ENCODE measurements at regions not wholly inside any gene's neighbourhood (a gene's known extent, or its start where the extent isn't known, plus 50 kb on each side); places are given as distances from the start of the nearest gene placed in this dataset.

DNA sequence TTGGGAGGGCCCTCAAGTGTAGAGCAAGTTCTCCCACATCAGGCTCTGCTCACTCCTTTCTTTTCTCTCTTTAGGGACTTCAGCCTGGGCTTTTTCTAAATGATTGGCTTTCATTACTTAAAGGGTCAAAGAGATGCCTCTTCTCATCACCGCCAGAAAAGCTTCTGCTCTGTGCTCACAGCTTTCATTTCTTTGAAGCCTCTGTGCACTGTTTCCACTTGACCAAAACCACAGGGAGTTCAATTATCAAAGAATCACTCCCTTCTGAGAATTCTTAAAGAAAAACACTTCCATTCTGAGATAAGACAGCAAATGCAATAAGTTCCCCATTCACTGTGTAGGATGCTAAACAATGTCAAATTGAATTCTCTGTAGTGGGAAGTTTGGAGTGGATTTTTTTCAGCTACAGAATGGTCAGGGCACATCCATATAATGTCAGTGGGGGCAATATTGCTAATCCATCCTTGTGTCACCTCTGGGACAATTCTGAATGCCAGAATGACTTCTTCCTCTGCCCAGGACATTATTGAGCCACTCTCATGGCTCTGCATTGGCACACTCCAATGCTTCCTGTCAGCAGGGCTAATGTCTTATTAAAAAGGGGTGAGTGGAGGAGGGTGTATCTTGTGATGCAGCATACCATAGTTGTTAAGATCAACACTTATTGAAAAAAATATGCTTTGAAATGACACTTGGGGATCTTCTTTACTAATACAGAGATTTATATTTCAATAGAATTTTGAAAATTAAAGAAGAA, 217.6 kb downstream of the SNCA start:
- no peak overlapping the region for H3K18ac ChIP-seq (ENCODE audit: low read length)
- DNase-seq (ENCODE audit: low spot score) = no peak
- no peaks in the 10 kb centered on the region for H3K79me1 ChIP-seq (ENCODE audit: low read depth, low read length)
- H3K4me1 ChIP-seq (ENCODE audit: control insufficient read depth in 2 of 2, insufficient read depth in 1 of 2, low read depth in 1 of 2, low read length in 2 of 2) = peaks cover 3 to 7% of the 10 kb centered on the region in 2 donors
- H3K14ac ChIP-seq (ENCODE audit: low read length) = no peak overlapping the region
- H2BK120ac ChIP-seq (ENCODE audit: low read depth, low read length) = no peak overlapping the region
- H3K36me3 ChIP-seq (replicated peaks in 1 of 2; ENCODE audit: control insufficient read depth in 2 of 2, insufficient read depth in 2 of 2, low read length in 2 of 2) = no peaks in the 10 kb centered on the region
- no peaks in the 10 kb centered on the region for H3K9me3 ChIP-seq (replicated peaks in 1 of 2; ENCODE audit: control insufficient read depth in 2 of 2, insufficient read depth in 1 of 2, low read depth in 1 of 2, low read length in 2 of 2)
- H3K27me3 ChIP-seq (ENCODE audit: control insufficient read depth in 3 of 3, insufficient read depth in 3 of 3, low read depth in 1 of 3, low read length in 3 of 3) = no peaks in the 10 kb centered on the region
- no peak overlapping the region for H4K91ac ChIP-seq (ENCODE audit: low read depth, low read length, poor library complexity)
- H3K9ac ChIP-seq (ENCODE audit: low read depth, low read length, poor library complexity) = no peak overlapping the region
- no peak overlapping the region for H3K4ac ChIP-seq (ENCODE audit: low read length)
- no peak overlapping the region for H3K4me3 ChIP-seq (ENCODE audit: low read length in 2 of 2)
- no peak overlapping the region for H2BK5ac ChIP-seq (ENCODE audit: low read length)
- H2BK15ac ChIP-seq (ENCODE audit: low read length) = no peak overlapping the region
- no peak overlapping the region for H3K23ac ChIP-seq (ENCODE audit: low read depth, low read length, poor library complexity)
- H4K8ac ChIP-seq (ENCODE audit: low read depth, low read length) = no peak overlapping the region
- no CpG with 5 or more reads among the region's 1 CpG for WGBS, 2 donors (ENCODE audit: extremely low coverage in 2 of 2, insufficient read length in 2 of 2, insufficient replicate concordance in 1 of 2)
- no peak overlapping the region for H2AK5ac ChIP-seq (ENCODE audit: low read depth, low read length)
- H2BK12ac ChIP-seq (ENCODE audit: low read length) = no peak overlapping the region
- no peak overlapping the region for H3K27ac ChIP-seq (replicated peaks; ENCODE audit: low read length)
- H2AFZ ChIP-seq (ENCODE audit: low read length) = no peak overlapping the region
- H3K4me2 ChIP-seq (ENCODE audit: insufficient read depth, low read length, poor library complexity, severe bottlenecking) = no peak overlapping the region

DNA sequence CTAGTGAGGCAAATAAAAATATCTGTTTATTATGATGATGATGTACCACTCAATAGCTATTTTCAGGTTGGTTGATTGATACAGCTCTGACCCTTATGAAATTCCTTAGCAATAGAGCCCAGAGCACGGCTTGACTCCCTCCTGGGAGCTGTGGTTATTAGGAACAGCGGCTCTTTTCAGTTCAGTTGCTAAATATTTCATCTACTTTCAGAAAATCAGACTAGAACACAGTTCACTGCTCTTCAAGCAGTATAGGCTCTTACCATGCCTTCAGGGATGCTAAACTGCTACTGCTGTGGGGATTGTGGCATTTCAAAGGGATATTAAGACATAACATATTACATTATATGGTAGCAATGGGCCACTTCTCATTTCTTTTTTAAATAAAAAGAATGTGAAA, 218.8 kb downstream of the SNCA start:
- Histone ChIP-seq H3K27me3 (ENCODE audit: control insufficient read depth in 3 of 3, insufficient read depth in 3 of 3, low read depth in 1 of 3, low read length in 3 of 3) (no peaks in the 10 kb centered on the region), H2BK15ac (ENCODE audit: low read length) (no peak overlapping the region), H2BK5ac (ENCODE audit: low read length) (no peak overlapping the region), H3K4me1 (ENCODE audit: control insufficient read depth in 2 of 2, insufficient read depth in 1 of 2, low read depth in 1 of 2, low read length in 2 of 2) (peaks cover 3 to 7% of the 10 kb centered on the region in 2 donors), H3K4ac (ENCODE audit: low read length) (no peak overlapping the region), H4K91ac (ENCODE audit: low read depth, low read length, poor library complexity) (no peak overlapping the region), H2AFZ (ENCODE audit: low read length) (no peak overlapping the region), H3K4me2 (ENCODE audit: insufficient read depth, low read length, poor library complexity, severe bottlenecking) (no peak overlapping the region), H3K18ac (ENCODE audit: low read length) (no peak overlapping the region), H2AK5ac (ENCODE audit: low read depth, low read length) (no peak overlapping the region), H3K4me3 (ENCODE audit: low read length in 2 of 2) (no peak overlapping the region), H3K79me1 (ENCODE audit: low read depth, low read length) (no peaks in the 10 kb centered on the region), H2BK12ac (ENCODE audit: low read length) (no peak overlapping the region), H3K27ac (replicated peaks; ENCODE audit: low read length) (no peak overlapping the region), H3K36me3 (replicated peaks in 1 of 2; ENCODE audit: control insufficient read depth in 2 of 2, insufficient read depth in 2 of 2, low read length in 2 of 2) (no peaks in the 10 kb centered on the region), H3K9ac (ENCODE audit: low read depth, low read length, poor library complexity) (no peak overlapping the region), H2BK120ac (ENCODE audit: low read depth, low read length) (no peak overlapping the region), H4K8ac (ENCODE audit: low read depth, low read length) (no peak overlapping the region), H3K9me3 (replicated peaks in 1 of 2; ENCODE audit: control insufficient read depth in 2 of 2, insufficient read depth in 1 of 2, low read depth in 1 of 2, low read length in 2 of 2) (no peaks in the 10 kb centered on the region), H3K14ac (ENCODE audit: low read length) (no peak overlapping the region), H3K23ac (ENCODE audit: low read depth, low read length, poor library complexity) (no peak overlapping the region)
- WGBS, 2 donors (ENCODE audit: extremely low coverage in 2 of 2, insufficient read length in 2 of 2, insufficient replicate concordance in 1 of 2) = no CpG with 5 or more reads among the region's 2 CpGs
- no peak for DNase-seq (ENCODE audit: low spot score)

GRCh38 chr4:89617317-89617716, 219.6 kb downstream of the SNCA start:
- no peak overlapping the region for H2BK120ac ChIP-seq (ENCODE audit: low read depth, low read length)
- H3K4me2 ChIP-seq (ENCODE audit: insufficient read depth, low read length, poor library complexity, severe bottlenecking) = no peak overlapping the region
- no peak overlapping the region for H3K27ac ChIP-seq (replicated peaks; ENCODE audit: low read length)
- H3K4me3 ChIP-seq (ENCODE audit: low read length in 2 of 2) = no peak overlapping the region
- no peak overlapping the region for H3K4ac ChIP-seq (ENCODE audit: low read length)
- H4K91ac ChIP-seq (ENCODE audit: low read depth, low read length, poor library complexity) = no peak overlapping the region
- no peak overlapping the region for H2BK12ac ChIP-seq (ENCODE audit: low read length)
- DNase-seq (ENCODE audit: low spot score) = no peak
- H3K27me3 ChIP-seq (ENCODE audit: control insufficient read depth in 3 of 3, insufficient read depth in 3 of 3, low read depth in 1 of 3, low read length in 3 of 3) = no peaks in the 10 kb centered on the region
- H3K4me1 ChIP-seq (ENCODE audit: control insufficient read depth in 2 of 2, insufficient read depth in 1 of 2, low read depth in 1 of 2, low read length in 2 of 2) = peaks cover 3 to 7% of the 10 kb centered on the region in 2 donors
- H2AK5ac ChIP-seq (ENCODE audit: low read depth, low read length) = no peak overlapping the region
- no peak overlapping the region for H2BK5ac ChIP-seq (ENCODE audit: low read length)
- H2AFZ ChIP-seq (ENCODE audit: low read length) = no peak overlapping the region
- no peaks in the 10 kb centered on the region for H3K79me1 ChIP-seq (ENCODE audit: low read depth, low read length)
- H3K14ac ChIP-seq (ENCODE audit: low read length) = no peak overlapping the region
- no peaks in the 10 kb centered on the region for H3K36me3 ChIP-seq (replicated peaks in 1 of 2; ENCODE audit: control insufficient read depth in 2 of 2, insufficient read depth in 2 of 2, low read length in 2 of 2)
- H3K18ac ChIP-seq (ENCODE audit: low read length) = no peak overlapping the region
- no peak overlapping the region for H2BK15ac ChIP-seq (ENCODE audit: low read length)
- no peak overlapping the region for H4K8ac ChIP-seq (ENCODE audit: low read depth, low read length)
- no CpG with 5 or more reads among the region's 3 CpGs for WGBS, 2 donors (ENCODE audit: extremely low coverage in 2 of 2, insufficient read length in 2 of 2, insufficient replicate concordance in 1 of 2)
- no peak overlapping the region for H3K23ac ChIP-seq (ENCODE audit: low read depth, low read length, poor library complexity)
- no peaks in the 10 kb centered on the region for H3K9me3 ChIP-seq (replicated peaks in 1 of 2; ENCODE audit: control insufficient read depth in 2 of 2, insufficient read depth in 1 of 2, low read depth in 1 of 2, low read length in 2 of 2)
- H3K9ac ChIP-seq (ENCODE audit: low read depth, low read length, poor library complexity) = no peak overlapping the region

- Histone ChIP-seq H3K27ac (replicated peaks; ENCODE audit: low read length) (no peak overlapping the region), H3K4ac (ENCODE audit: low read length) (no peak overlapping the region), H3K4me3 (ENCODE audit: low read length in 2 of 2) (no peak overlapping the region), H3K18ac (ENCODE audit: low read length) (no peak overlapping the region), H2AFZ (ENCODE audit: low read length) (no peak overlapping the region), H3K9me3 (replicated peaks in 1 of 2; ENCODE audit: control insufficient read depth in 2 of 2, insufficient read depth in 1 of 2, low read depth in 1 of 2, low read length in 2 of 2) (no peaks in the 10 kb centered on the region), H2BK12ac (ENCODE audit: low read length) (no peak overlapping the region), H2AK5ac (ENCODE audit: low read depth, low read length) (no peak overlapping the region), H2BK120ac (ENCODE audit: low read depth, low read length) (no peak overlapping the region), H3K4me1 (ENCODE audit: control insufficient read depth in 2 of 2, insufficient read depth in 1 of 2, low read depth in 1 of 2, low read length in 2 of 2) (peaks cover 3 to 7% of the 10 kb centered on the region in 2 donors), H3K79me1 (ENCODE audit: low read depth, low read length) (no peaks in the 10 kb centered on the region), H3K36me3 (replicated peaks in 1 of 2; ENCODE audit: control insufficient read depth in 2 of 2, insufficient read depth in 2 of 2, low read length in 2 of 2) (no peaks in the 10 kb centered on the region), H3K14ac (ENCODE audit: low read length) (no peak overlapping the region), H3K9ac (ENCODE audit: low read depth, low read length, poor library complexity) (no peak overlapping the region), H3K27me3 (ENCODE audit: control insufficient read depth in 3 of 3, insufficient read depth in 3 of 3, low read depth in 1 of 3, low read length in 3 of 3) (no peaks in the 10 kb centered on the region), H3K4me2 (ENCODE audit: insufficient read depth, low read length, poor library complexity, severe bottlenecking) (no peak overlapping the region), H2BK15ac (ENCODE audit: low read length) (no peak overlapping the region), H3K23ac (ENCODE audit: low read depth, low read length, poor library complexity) (no peak overlapping the region), H2BK5ac (ENCODE audit: low read length) (no peak overlapping the region), H4K91ac (ENCODE audit: low read depth, low read length, poor library complexity) (no peak overlapping the region), H4K8ac (ENCODE audit: low read depth, low read length) (no peak overlapping the region)
- no peak for DNase-seq (ENCODE audit: low spot score)
- no CpG with 5 or more reads among the region's 2 CpGs for WGBS, 2 donors (ENCODE audit: extremely low coverage in 2 of 2, insufficient read length in 2 of 2, insufficient replicate concordance in 1 of 2)
These were observed 220.6 kb downstream of the SNCA start for GRCh38 chr4:89616382-89616781.

All from neuronal stem cell (in vitro differentiated cells).